Lung (tissue), 11 donors: ENCODE measurements at regions not wholly inside any gene's neighbourhood (a gene's known extent, or its start where the extent isn't known, plus 50 kb on each side); places are given as distances from the start of the nearest gene placed in this dataset.
A peak's percentile ranks its signal among the peaks of the same experiment; 100 is the strongest.

Experiments used
- ATAC-seq: fragments of 200-7000 bp; cut with Tn5 transposase; one replicate; pipeline ENCODE4 v1.9.1; 2020; ENCODE audit warnings: moderate number of reproducible peaks; ENCODE audit not compliant: insufficient read depth, low FRiP score
- DNase-seq, 3 donors: peaks; one replicate each; pipeline ENCODE4 v3.0.0-alpha.2; 2013 to 2017
- H3K27ac ChIP-seq, 2 donors: one replicate each; pipeline ENCODE4 v1.5.1; 2013; ENCODE audit warnings: mild to moderate bottlenecking in 2 of 2, moderate library complexity in 2 of 2, control low read depth in 1 of 2, inconsistent platforms in 1 of 2, low read depth in 1 of 2, low read length in 1 of 2
- H3K27me3 ChIP-seq, 3 donors: one replicate each; pipeline ENCODE4 v1.5.1; 2013; ENCODE audit warnings: low read length in 2 of 3; ENCODE audit not compliant: control insufficient read depth in 3 of 3, insufficient read depth in 3 of 3
- H3K36me3 ChIP-seq, 4 donors: one replicate each; pipeline ENCODE4 v1.5.1; 2013; ENCODE audit warnings: low read length in 4 of 4, mild to moderate bottlenecking in 1 of 4, moderate library complexity in 1 of 4; ENCODE audit not compliant: control insufficient read depth in 4 of 4, insufficient read depth in 4 of 4
- H3K4me1 ChIP-seq, 5 donors: one replicate each; pipeline ENCODE4 v1.5.1; 2013; ENCODE audit warnings: low read length in 5 of 5, mild to moderate bottlenecking in 2 of 5, moderate library complexity in 1 of 5; ENCODE audit not compliant: control insufficient read depth in 5 of 5, insufficient read depth in 5 of 5
- H3K4me3 ChIP-seq: one replicate; pipeline ENCODE4 v1.5.1; 2013; ENCODE audit warnings: mild to moderate bottlenecking, control low read depth, moderate library complexity
- H3K9ac ChIP-seq, 2 donors: one replicate each; pipeline ENCODE4 v1.5.1; 2013; ENCODE audit warnings: low read length in 2 of 2, control low read depth in 1 of 2; ENCODE audit not compliant: insufficient read depth in 1 of 2
- H3K9me3 ChIP-seq, 4 donors: one replicate each; pipeline ENCODE4 v1.5.1; 2013; ENCODE audit warnings: low read length in 3 of 4, mild to moderate bottlenecking in 1 of 4, moderate library complexity in 1 of 4; ENCODE audit not compliant: control insufficient read depth in 4 of 4, insufficient read depth in 3 of 4
- CTCF ChIP-seq: IDR thresholded peaks from 2 replicates; pipeline ENCODE4 v1.5.1; 2012; ENCODE audit warnings: mild to moderate bottlenecking; ENCODE audit errors: control extremely low read depth, extremely low read depth
- WGBS, 2 donors: extraction: QIAGEN DNeasy Blood & Tissue Kit; methylation state at CpG; one replicate each; pipeline ENCODE4 v1.1.7; 2013; 5-methylcytosine and 5-hydroxymethylcytosine counted together
- donor health status: control.
- donor health status: control.
- donor health status: Bipolar disorder and iron deficiency.
- donor health status: healthy.
- donor health status: DM: yes; HTN: yes; CAD: no.

- no peak for DNase-seq
- no peak overlapping the region for H3K9ac ChIP-seq
- H3K4me1 ChIP-seq: peaks cover 17 to 57% (median 22%) of the 10 kb centered on the region in 5 donors
- WGBS, 2 donors: 44 to 59% methylated on average over 10 of the region's 10 CpGs
- H3K27ac ChIP-seq: peak overlapping the region in 1 of 2 donors; percentile 82
- H3K27me3 ChIP-seq: no peaks in the 10 kb centered on the region
- ATAC-seq: no peak
- no peak overlapping the region for H3K4me3 ChIP-seq
- H3K36me3 ChIP-seq: no peaks in the 10 kb centered on the region
- no peak for TF ChIP-seq CTCF
- no peaks in the 10 kb centered on the region for H3K9me3 ChIP-seq
These were observed 52.9 kb upstream of the ECE1 start for GRCh38 chr1:21342961-21343838.

GRCh38 chr1:21341517-21342078, 51.3 kb upstream of the ECE1 start:
- TF ChIP-seq CTCF: no peak
- Histone ChIP-seq H3K4me1 (peaks cover 17 to 73% (median 35%) of the 10 kb centered on the region in 5 donors), H3K27ac (peak overlapping the region in 1 of 2 donors; percentile 82), H3K9ac (no peak overlapping the region), H3K9me3 (no peaks in the 10 kb centered on the region), H3K36me3 (no peaks in the 10 kb centered on the region), H3K27me3 (no peaks in the 10 kb centered on the region), H3K4me3 (no peak overlapping the region)
- WGBS, 2 donors: 85 to 92% methylated on average over 10 of the region's 10 CpGs
- DNase-seq: no peak
- ATAC-seq: no peak

GRCh38 chr1:21341022-21341421, 50.8 kb upstream of the ECE1 start:
- 61 to 63% methylated on average over 8 of the region's 8 CpGs for WGBS, 2 donors
- Histone ChIP-seq H3K4me3 (no peak overlapping the region), H3K36me3 (no peaks in the 10 kb centered on the region), H3K9me3 (no peaks in the 10 kb centered on the region), H3K4me1 (peaks cover 14 to 68% (median 33%) of the 10 kb centered on the region in 5 donors), H3K27ac (peak overlapping the region in 1 of 2 donors; percentile 28), H3K27me3 (no peaks in the 10 kb centered on the region), H3K9ac (no peak overlapping the region)
- no peak for TF ChIP-seq CTCF
- DNase-seq (no peak), ATAC-seq (no peak)
